GM21447 (cell line): ENCODE measurements at regions not wholly inside any gene's neighbourhood (a gene's known extent, or its start where the extent isn't known, plus 50 kb on each side); places are given as distances from the start of the nearest gene placed in this dataset.
"Not testable (repeated sequence)": the region's sequence is repeated elsewhere in the genome, so short reads cannot be mapped to it uniquely, and the experiment has no call there.

Experiments used
- ATAC-seq: cut with Tn5 transposase; IDR thresholded peaks from one replicate; pipeline ENCODE4 v1.9.1; 2021; ENCODE audit not compliant: unreplicated experiment

DNA sequence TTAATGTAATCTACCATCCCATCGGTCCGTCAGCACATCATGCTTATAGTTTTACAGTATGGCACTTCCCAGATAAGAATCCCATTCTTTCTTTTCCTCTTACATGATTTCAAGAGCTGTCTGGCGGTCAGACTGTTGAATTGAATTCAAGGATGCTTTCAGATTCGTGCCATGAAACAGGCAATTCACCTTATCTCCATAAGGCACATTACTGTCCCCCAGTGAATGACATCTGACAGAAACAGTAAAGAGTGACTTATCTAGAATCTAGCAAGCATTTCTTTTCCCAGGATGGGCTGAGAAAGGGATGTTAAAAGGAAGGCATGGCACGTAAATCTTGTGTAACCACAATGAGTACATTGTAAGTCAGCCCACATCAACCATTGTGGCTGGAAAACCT is 61.1 kb upstream of the SEM1 start:
- ATAC-seq, result no peak

DNA sequence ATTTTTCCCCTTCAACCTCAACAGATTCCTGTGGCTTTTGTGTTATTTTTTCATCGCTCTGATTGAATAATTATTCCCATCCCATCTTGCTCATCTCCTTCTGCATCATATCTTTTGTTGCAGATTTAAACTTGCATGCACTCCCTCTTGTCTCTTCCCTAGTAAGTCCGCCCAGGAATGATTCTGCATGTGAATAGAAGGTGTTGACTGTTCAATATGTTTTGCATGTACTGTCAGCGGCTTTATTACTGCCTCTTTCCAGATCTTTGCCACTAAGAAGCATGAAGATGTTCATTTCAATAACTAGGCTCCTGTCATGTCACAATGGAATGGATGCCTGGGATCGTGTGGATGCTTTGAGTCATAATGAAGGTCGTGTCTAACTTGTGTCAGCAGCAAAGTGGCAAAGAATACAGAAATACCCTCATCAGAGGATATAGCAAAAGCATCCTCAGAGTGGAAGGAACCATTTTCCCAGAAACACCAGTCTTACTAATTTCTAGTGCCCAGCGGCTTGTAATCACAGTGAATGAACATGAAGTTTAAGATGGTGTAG is 62.6 kb upstream of the SEM1 start:
- ATAC-seq, result no peak

DNA sequence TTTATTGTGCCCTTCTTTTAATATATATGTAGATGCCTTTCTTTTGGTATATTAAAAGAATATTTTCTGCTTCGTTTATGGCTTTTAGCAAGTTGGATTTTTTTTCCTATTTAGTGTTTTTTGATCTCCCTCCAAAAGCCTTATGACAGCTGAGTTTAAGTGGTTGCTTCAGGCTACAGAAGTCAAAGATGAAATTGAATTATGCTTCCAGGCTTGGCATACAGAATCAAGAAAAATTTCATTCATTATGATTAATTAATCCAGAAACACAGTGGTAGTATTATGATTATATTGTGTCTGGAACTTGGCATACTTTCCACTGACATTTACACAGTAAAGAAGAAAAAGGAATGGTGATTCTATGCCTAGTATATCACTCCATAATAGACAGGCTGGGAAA is 63.8 kb upstream of the SEM1 start:
- no peak for ATAC-seq

DNA sequence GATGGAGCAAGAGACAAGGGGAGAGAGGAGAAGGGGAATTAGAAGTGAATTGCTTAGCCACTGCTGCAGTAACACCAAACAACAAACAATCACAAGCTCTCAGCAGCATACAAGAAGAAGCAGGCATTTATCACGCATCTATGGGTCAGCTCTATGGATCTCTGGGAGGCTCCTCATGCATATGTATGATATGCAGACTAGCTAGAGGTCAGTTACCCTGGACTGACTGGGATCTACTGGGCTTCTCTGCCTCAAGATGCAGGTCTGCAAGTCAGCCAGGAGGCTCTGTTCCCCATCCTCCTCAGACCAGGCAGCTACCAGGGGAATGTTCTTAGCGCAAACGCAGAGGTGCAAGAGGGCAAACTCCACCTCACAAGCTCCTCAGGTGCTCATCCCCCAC is 64.7 kb upstream of the SEM1 start:
- no peak for ATAC-seq

DNA sequence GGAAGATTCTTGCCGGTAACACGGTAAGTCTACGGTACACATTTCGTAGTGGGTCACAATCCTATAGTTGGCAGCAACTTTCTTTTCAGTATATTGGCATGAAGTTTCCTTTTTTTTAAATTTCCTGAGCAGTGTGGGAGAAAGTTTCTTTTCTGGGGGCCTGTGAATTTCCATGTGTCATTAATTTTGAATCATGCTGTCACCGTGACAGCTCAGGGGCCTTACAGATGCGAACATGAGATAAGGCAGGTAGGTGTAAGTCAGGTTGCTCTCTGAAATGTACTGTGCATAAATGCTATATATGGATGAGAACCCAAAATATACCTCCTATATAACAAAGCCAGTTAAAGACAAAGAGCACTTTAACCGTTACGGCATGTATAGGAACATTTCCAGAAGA is 65.4 kb upstream of the SEM1 start:
- ATAC-seq, result no peak

DNA sequence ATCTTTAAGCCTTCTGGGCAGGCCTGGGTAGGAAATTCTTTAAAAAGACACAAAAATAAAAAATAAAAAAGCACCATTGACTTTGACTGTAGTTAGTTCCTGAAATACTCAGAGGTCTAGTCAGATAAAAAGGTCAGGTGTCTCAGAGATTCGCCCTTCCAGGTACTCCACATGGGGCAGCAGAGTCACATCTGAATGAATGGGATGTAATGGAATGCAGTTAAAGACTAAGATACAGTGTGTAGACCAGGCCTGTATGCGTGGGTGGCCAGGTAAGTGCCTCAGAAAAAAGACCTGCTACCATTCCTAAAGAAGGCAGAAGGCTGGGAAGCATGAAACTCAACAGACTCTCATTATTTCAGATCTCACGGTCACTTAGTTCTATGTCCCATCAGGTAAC is 68.6 kb upstream of the SEM1 start:
- ATAC-seq, result no peak

DNA sequence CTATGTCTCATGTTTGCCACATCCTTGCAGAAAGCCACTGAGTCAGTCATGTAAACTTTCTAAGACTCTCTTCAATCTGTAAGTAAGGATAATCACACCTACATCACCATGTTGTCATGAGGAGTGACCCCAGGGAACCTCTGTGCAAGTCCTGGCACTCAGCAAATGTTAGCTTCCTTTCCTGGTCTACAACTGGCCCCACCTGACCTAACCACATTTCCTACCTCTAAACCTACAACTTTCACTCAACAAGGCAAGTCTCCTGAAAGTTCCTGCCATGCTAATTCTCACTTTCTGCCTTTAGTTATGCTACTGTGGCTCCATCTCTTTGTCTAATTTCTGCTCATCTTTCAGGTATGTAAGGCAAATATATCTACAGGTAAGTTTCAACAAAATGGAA is 72.3 kb upstream of the SEM1 start:
- no peak for ATAC-seq

DNA sequence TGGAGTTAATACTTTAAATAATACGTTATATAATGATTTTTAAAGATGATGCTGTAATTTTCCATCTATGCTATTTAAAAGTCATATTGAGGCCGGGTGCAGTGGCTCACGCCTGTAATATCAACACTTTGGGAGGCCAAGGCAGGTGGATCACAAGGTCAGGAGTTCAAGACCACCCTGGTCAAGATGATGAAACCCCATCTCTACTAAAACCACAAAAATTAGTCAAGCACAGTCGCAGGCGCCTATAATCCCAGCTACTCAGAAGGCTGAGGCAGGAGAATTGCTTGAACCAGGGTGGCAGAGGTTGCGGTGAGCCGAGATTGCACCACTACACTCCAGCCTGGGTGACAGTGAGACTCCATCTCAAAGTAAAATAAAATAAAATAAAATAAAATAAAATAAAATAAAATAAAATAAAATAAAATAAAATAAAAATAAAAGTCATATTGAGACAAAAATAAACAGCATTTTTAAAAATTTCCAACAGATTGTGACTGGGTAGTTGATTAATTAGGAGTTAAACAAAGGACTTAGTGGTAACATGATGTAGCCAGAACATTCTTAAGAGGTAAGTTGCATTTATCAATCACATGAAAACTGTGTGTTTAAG is 73.1 kb upstream of the SEM1 start:
- ATAC-seq, result not testable (repeated sequence)

DNA sequence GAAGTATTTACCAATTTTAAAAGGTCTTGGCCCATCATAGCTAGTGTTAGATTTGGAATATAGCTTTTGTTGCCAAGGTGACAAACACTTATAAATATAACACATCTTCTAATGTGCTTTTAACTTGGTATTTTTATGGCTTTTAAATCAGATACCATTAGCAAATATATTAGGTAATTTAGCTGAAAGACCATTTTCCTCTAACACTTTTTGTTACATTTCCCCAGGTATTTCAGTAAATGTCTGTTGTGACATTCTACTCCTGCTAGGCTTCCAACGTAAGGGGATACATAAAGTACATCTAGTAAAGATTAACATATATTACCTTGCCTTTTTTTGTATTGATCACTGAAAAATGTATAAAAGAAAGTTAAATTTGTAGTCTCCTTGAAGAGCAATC is 75.0 kb upstream of the SEM1 start:
- no peak for ATAC-seq

DNA sequence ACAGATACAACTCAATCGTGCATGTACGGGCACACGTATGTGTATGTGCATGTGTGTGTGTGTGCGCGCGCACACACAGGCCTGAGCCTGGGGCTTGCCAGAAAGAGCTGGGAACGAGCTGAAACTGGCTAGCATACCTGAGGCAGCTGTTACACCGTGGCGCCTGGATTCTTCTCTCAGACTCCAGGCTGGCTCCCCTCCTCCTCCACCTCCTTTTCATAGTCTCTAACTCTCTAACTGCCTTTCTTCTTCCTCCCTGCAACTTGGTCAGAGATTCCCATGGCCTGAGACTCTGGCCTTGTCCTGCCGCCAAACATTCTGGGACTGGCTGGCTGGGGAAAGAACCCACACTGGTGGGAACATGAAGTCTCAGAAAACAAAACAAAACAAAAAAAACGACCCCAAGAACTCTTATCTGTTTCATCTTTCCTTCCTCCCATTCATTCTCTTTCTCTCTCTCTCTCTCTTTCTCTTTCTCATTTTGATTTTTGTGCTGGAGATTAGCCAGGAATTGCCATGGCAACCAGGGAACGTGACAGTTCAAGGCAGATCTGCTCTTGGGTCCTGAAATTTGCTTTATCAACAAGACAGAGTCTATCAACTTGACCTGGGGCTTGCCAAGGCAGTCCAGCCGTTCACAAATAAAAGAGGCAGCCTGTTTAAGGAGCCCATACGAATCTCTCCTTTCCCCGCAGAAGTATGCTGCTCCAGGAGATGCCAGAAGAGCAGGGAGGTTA is 76.8 kb upstream of the SEM1 start:
- ATAC-seq, result no peak

DNA sequence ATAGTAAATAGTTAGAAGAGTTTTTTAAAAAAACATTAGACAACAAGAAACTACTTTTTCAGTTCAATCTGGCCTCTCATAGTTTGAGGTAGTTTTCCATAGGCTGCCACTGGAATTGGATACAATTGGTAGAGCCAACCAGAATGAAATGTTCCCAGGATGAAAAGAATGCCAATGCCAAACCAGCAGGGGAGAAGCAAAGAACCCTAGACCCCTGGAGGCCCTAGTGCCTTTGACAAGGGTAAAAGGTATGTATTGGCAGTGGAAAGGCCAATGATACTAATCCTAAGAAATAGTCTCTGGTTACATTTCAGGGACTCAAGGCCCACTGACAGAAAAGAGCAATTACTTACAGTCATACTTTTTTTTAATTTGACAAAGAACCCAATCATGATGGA is 77.4 kb upstream of the SEM1 start:
- no peak for ATAC-seq

DNA sequence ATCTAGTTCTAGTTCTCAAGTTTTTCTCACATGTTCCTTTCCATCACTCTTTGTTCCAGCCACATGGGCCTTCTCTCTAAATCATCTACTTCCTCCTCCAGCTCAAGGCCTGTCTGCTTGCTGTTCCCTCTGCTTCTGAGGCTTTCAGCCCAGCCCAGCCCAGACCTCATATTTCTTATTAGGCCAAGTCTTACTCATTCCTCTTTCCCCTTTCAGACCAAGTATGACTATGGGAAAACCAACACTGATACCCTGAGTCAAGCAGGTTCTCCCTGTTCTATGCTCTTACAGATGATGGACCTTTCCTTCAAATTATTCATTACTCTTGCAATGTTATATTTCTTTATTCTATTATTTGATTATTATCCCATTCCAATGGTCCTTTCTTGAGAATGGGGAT is 80.3 kb upstream of the SEM1 start:
- no peak for ATAC-seq

DNA sequence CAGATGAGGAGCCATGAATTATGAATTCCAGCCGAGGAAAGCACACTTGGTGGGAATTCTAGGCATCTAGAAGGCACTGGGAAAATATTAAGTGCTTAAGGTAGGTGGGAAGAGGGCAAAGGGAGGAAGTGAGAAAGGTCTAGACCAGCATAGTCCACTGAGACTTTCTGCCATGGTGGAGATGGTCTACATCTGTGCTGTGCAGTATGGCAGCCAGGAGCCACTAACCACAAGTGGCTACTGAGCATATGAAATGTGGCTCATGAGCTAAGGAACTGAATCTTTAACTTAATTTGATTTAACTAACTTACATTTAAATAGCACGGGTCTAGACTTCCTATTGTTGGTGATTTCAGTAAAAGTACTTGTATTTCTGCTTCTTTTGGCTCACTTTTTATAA is 82.5 kb upstream of the SEM1 start:
- no peak for ATAC-seq

DNA sequence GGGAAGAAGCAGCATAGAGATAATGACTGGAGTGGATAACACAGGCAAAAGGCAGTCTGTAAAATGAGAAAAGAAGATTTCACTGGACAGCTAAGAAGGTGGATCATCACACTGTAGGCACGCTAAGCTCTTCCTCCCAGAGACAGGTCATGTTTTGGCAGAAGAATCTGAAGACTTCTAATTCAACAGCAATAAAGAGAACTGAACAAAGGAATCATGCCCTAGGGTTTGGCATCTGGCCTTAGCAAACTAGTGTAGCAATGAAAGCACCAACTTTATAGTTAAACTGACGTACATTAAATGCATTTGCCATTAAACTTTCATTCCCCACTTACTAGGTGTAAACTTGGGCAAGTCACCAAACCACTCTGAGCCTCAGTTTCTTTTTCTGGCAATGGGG is 84.4 kb upstream of the SEM1 start:
- ATAC-seq, result no peak

DNA sequence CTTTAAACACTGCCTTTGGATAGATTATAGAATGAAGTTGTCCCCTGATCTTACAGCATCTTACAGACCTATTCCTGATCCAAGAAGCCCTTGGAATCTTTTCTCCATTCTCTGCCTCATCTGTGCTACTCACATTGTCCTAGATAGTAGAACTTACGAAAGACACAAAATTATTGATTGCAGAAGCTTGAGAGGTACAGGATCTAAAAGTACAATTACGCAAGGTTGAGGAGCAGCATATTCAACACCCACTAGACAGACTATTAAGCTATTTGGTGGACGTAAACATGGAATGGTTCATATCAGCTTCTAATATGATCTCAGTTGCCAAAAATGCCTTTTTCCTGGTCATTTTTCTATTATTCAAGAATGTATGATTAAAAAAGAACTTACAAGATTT is 90.5 kb upstream of the SEM1 start:
- ATAC-seq, result no peak

DNA sequence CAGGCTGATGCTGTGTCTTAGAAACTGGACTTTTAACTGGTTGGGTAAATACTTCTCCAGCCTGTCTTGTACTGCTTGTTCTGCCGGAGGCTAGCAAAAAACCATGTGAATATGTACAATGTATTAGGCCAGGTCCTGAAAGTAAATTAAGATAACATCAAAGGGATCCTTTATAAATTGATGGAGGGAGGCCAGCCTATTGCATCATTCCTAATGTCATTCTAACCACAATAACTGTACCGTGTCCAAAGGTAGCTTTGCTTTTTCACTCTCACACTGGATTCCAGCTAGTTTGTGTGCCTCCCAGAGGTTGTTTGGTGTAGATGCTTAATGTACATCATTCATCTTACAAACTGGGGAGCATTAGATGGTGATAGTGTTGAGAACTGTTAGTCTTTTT is 91.2 kb upstream of the SEM1 start:
- no peak for ATAC-seq

DNA sequence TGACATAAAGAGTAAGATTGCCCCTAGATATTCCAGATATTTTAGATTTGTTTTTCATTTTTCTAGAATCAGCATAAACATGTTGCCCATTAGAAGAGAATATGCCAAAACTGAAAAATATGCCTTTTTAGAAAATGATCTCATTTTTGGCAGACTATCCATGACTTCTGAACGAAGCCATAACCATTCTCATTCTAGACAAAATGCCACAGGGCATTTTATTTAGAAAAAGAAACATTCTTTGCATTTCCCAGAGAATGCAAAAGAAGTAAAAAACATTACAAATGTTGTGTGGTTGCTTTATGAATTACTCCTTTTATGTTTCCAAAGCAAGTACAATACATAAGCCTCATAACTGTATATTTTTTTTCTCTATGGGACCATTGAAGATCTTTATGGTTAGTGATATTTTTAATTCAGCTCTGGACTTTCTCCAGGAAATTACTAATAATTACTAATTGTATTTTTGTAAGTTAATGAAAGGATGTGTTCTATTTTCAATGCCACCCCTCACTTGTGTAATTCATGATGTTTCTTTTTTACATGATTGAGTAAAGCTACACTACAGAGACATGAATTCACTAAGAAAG is 109.6 kb upstream of the SEM1 start:
- ATAC-seq, result no peak

DNA sequence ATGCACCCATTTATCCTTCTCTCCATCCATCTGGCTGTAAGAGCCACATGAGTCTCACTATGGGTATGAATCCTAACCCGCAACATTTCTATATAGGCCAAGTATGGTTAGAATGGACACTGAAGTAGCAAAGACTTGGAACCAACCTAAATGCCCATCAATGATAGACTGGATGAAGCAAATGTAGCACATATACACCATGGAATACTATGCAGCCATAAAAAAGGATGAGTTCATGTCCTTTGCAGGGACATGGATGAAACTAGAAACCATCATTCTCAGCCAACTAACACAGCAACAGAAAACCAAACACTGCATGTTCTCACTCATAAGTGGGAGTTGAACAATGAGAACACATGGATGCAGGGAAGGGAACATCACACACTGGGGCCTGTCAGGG is 111.5 kb upstream of the SEM1 start:
- not testable (repeated sequence) for ATAC-seq

DNA sequence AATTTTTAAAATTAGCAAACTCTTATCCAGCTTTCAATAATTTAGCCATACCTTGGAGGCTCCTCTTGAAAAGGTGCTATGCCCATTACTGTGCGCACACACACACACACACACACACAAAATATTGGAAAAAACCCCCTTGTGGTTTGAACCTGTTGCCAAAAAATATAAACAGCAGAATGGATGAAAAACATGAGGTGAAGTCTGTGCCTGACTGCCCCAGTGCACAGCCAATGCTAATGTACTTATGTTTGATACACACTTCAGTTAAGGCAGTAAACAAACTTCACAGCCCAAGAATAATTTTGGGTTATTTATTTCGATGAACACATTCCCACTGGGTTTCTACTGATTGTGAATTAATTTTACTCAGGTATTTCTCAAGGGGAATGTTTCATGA is 113.2 kb upstream of the SEM1 start:
- no peak for ATAC-seq

DNA sequence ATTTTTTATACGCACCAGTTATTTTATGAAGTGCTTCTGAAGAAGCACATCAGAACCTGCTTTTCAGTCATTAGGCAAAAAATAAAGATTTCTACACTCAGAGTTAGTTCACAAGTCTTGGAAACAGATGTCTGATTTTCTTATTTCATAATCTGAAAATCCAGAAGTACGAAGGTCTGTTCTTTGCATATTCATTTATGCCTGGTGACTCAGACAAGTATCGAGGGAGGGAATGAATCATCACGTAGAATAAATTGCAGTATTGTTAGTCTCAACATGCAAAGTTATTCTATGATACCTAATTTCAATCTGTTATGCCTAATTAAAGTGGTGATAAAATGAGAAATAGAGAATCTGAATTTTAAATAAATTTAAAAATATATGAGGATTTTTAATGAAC is 113.6 kb upstream of the SEM1 start:
- ATAC-seq, result no peak

DNA sequence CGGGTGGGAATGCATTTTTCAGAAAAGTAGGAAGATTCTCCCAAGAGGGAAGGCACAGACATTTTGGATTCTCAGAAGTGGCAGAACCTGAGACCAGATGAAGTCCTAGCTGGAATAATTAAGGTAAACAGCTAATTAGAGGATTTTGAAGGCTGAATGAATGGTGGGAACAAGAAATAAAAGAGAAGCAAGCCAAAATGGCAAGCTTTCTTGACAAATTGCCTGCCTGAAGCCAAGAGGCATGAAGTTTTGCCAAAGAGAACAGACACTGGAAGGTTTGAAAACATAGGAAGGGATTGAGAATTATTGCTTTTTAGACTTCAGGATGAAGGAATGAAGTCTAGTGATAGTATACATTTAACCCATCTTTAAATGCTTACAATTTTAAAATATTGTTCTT is 115.0 kb upstream of the SEM1 start:
- ATAC-seq, result no peak

DNA sequence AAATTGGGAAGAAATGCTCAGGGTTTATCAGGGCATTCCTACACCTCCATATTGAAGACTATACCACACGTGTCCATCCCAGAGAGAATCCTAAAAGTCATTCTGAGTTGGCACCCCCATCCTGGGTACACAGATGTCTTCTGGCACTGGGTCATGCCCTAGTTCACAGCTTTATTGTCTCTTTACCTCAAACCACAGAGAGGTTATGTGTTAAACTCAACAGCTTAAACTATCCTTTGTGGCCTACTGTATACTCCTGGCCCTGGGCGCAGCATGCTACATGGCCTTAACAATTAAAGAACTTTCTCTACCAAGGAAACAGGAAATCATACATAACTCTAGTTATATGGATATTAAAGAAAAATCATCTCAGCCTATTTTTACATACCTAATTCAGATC is 115.6 kb upstream of the SEM1 start:
- no peak for ATAC-seq
